ENCODE measurements at regions not wholly inside any gene's neighbourhood (a gene's known extent, or its start where the extent isn't known, plus 50 kb on each side); places are given as distances from the start of the nearest gene placed in this dataset.

DNA sequence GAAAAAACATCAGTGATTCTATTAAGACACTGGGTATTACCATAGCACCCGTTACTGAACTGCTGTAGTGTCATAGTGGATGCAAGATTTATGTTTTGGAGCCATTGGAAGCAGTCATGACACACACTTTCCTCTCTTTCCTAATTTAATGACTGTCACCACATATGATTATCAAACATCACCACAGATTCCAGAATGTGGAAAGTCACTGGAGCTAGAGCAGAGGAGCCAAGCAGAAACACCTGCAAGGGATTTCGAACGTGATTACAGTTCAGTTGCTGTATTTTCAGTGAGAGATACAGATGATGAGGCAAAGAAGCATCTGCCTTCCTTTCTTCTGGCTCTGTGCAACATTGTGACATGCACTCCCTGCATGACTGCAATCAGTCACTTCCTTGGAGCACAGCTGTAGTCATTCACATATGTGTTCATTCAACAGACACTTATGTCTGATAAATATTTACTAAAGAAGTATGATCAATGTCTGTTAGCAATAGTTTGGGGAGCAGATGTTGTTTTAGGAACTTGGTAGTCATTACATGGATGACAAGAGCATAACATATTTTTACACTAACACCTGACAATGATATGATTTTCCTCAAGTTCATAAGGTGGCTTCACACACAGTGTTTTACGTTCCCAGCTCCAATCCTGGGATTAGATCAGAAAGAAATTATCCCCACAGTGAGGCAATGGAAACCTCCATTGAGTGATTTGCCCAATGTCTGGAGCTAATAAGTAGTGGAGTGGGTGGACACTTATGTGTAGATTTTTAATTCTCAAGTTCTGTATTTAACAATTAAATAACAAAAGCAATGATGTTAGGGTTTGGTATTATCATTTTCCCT lies 416.6 kb downstream of the PLCL1 start:
- POLR2A ChIA-PET, result no interaction called here
- Histone ChIP-seq H3K4me3 (ENCODE audit: low read depth, low read length) (no peak overlapping the region), H3K9me3 (ENCODE audit: control insufficient read depth, insufficient read depth, low read depth, low read length) (no peaks in the 10 kb centered on the region), H3K36me3 (ENCODE audit: control insufficient read depth in 2 of 2, insufficient read depth in 1 of 2, low read length in 2 of 2) (no peaks in the 10 kb centered on the region), H3K27ac (ENCODE audit: extremely low read depth, low read depth, low read length) (no peak overlapping the region), H3K4me1 (ENCODE audit: control insufficient read depth, insufficient read depth, low read length) (no peaks in the 10 kb centered on the region)
- CTCF ChIA-PET, result no interaction called here
- TF ChIP-seq ZNF596 (tag by site-specific recombination; IDR thresholded peaks at IDR 0.05), result no peak
- no peak for TF ChIP-seq SP2 (tag by site-specific recombination; IDR thresholded peaks at IDR 0.05)
- TF ChIP-seq, protein P1, sequence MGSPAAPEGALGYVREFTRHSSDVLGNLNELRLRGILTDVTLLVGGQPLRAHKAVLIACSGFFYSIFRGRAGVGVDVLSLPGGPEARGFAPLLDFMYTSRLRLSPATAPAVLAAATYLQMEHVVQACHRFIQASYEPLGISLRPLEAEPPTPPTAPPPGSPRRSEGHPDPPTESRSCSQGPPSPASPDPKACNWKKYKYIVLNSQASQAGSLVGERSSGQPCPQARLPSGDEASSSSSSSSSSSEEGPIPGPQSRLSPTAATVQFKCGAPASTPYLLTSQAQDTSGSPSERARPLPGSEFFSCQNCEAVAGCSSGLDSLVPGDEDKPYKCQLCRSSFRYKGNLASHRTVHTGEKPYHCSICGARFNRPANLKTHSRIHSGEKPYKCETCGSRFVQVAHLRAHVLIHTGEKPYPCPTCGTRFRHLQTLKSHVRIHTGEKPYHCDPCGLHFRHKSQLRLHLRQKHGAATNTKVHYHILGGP (tag by site-specific recombination; IDR thresholded peaks at IDR 0.05), result no peak
- TF ChIP-seq ZBTB48 (tag by site-specific recombination; IDR thresholded peaks at IDR 0.05), result no peak
- TF ChIP-seq SCRT2 (tag by site-specific recombination; IDR thresholded peaks at IDR 0.05), result no peak
- no peak for TF ChIP-seq ZNF19 (tag by site-specific recombination; IDR thresholded peaks at IDR 0.05; ENCODE audit: low read depth)
- no peak for TF ChIP-seq ZNF37A (tag by site-specific recombination; IDR thresholded peaks at IDR 0.05)
- no peak for TF ChIP-seq INSM2 (tag by site-specific recombination; IDR thresholded peaks at IDR 0.05)
- TF ChIP-seq PRDM2 (tag by site-specific recombination; IDR thresholded peaks at IDR 0.05; ENCODE audit: borderline replicate concordance), result no peak
- no peak for TF ChIP-seq CTCF (tag by site-specific recombination; IDR thresholded peaks at IDR 0.05)

- POLR2A ChIA-PET, result no interaction called here
- H3K27ac ChIP-seq (ENCODE audit: extremely low read depth, low read depth, low read length), result no peak overlapping the region
- CTCF ChIA-PET, result no interaction called here
- H3K36me3 ChIP-seq (ENCODE audit: control insufficient read depth in 2 of 2, insufficient read depth in 1 of 2, low read length in 2 of 2), result no peaks in the 10 kb centered on the region
- no peaks in the 10 kb centered on the region for H3K4me1 ChIP-seq (ENCODE audit: control insufficient read depth, insufficient read depth, low read length)
- H3K4me3 ChIP-seq (ENCODE audit: low read depth, low read length), result no peak overlapping the region
- H3K9me3 ChIP-seq (ENCODE audit: control insufficient read depth, insufficient read depth, low read depth, low read length), result no peaks in the 10 kb centered on the region
- TF ChIP-seq ZNF521 (tag by site-specific recombination; IDR thresholded peaks at IDR 0.05) (no peak), ZNF302 (tag by site-specific recombination; IDR thresholded peaks at IDR 0.05; ENCODE audit: low read depth) (no peak), ZNF501 (tag by site-specific recombination; IDR thresholded peaks at IDR 0.05) (no peak), ZXDB (tag by site-specific recombination; IDR thresholded peaks at IDR 0.05) (no peak), REST (tag by site-specific recombination; IDR thresholded peaks at IDR 0.05) (no peak)
- TF ChIP-seq, protein P2, sequence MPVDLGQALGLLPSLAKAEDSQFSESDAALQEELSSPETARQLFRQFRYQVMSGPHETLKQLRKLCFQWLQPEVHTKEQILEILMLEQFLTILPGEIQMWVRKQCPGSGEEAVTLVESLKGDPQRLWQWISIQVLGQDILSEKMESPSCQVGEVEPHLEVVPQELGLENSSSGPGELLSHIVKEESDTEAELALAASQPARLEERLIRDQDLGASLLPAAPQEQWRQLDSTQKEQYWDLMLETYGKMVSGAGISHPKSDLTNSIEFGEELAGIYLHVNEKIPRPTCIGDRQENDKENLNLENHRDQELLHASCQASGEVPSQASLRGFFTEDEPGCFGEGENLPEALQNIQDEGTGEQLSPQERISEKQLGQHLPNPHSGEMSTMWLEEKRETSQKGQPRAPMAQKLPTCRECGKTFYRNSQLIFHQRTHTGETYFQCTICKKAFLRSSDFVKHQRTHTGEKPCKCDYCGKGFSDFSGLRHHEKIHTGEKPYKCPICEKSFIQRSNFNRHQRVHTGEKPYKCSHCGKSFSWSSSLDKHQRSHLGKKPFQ (tag by site-specific recombination; IDR thresholded peaks at IDR 0.05), result no peak
Observed at GRCh38 chr2:198219292-198219691, 414.9 kb downstream of the PLCL1 start.
